Cardiac muscle cell (in vitro differentiated cells and primary cell): ENCODE measurements at regions not wholly inside any gene's neighbourhood (a gene's known extent, or its start where the extent isn't known, plus 50 kb on each side); places are given as distances from the start of the nearest gene placed in this dataset.

ENCODE experiments used
- DNase-seq, 2 donors: peaks; one replicate each; pipeline versions ENCODE4 v3.0.0 to v3.0.0-alpha.2; 2010 to 2017; ENCODE audit warnings: low read depth in 1 of 2, low spot score in 1 of 2
- H3K27ac ChIP-seq: fragments of 200-600 bp; sonication (generic); 2 replicates; pipeline ENCODE4 v1.5.1; 2016
- H3K27me3 ChIP-seq: fragments of 200-600 bp; sonication (generic); 2 replicates; pipeline ENCODE4 v1.6.0; 2016; ENCODE audit warnings: control low read depth
- H3K36me3 ChIP-seq: fragments of 200-600 bp; sonication (generic); 2 replicates; pipeline ENCODE4 v1.5.1; 2016; ENCODE audit warnings: control low read depth
- H3K4me1 ChIP-seq: fragments of 200-600 bp; sonication (generic); 2 replicates; pipeline ENCODE4 v1.8.1; 2017; ENCODE audit warnings: low read depth, mild to moderate bottlenecking, mixed run types
- H3K4me3 ChIP-seq: fragments of 200-600 bp; sonication (generic); 2 replicates; pipeline ENCODE4 v1.5.1; 2016; ENCODE audit warnings: mild to moderate bottlenecking
- H3K9me3 ChIP-seq: fragments of 200-600 bp; sonication (generic); 2 replicates; pipeline ENCODE4 v1.5.1; 2017; ENCODE audit warnings: low read depth, mild to moderate bottlenecking, control low read depth
- TF ChIP-seq, protein P1 (sequence below): IDR thresholded peaks from 2 replicates; pipeline ENCODE4 v1.5.1; 2012; ENCODE audit warnings: low read depth, mild to moderate bottlenecking, low read length

DNA sequence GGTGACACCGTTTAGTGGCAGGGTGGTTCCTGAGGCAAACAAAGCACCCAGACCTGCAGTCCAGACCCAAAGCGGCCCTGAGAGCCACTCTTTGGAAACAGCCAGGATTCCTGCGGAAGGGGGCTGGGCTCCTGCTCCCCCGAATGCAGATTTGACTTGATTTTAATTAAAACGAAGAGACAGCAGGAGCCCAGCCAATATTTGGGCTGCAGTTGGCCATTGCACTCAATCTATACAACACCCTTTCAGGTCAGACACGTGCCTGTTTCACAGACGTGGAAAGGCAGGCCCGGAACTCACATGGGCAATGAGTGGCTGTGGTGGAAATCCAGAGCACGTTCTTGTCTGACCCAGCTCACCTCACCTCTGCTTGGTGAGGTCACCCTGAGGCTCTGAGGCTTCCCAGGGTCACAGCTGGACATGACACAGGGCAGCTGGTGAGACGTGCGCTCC, 122.4 kb downstream of the NDUFA10 start:
- H3K9me3 ChIP-seq, result no peaks in the 10 kb centered on the region
- H3K27ac ChIP-seq, result no peak overlapping the region
- no peaks in the 10 kb centered on the region for H3K27me3 ChIP-seq
- H3K36me3 ChIP-seq, result no peaks in the 10 kb centered on the region
- no peaks in the 10 kb centered on the region for H3K4me1 ChIP-seq
- TF ChIP-seq, protein P1, sequence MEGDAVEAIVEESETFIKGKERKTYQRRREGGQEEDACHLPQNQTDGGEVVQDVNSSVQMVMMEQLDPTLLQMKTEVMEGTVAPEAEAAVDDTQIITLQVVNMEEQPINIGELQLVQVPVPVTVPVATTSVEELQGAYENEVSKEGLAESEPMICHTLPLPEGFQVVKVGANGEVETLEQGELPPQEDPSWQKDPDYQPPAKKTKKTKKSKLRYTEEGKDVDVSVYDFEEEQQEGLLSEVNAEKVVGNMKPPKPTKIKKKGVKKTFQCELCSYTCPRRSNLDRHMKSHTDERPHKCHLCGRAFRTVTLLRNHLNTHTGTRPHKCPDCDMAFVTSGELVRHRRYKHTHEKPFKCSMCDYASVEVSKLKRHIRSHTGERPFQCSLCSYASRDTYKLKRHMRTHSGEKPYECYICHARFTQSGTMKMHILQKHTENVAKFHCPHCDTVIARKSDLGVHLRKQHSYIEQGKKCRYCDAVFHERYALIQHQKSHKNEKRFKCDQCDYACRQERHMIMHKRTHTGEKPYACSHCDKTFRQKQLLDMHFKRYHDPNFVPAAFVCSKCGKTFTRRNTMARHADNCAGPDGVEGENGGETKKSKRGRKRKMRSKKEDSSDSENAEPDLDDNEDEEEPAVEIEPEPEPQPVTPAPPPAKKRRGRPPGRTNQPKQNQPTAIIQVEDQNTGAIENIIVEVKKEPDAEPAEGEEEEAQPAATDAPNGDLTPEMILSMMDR, result no peak
- no peak for DNase-seq
- H3K4me3 ChIP-seq, result no peak overlapping the region

DNA sequence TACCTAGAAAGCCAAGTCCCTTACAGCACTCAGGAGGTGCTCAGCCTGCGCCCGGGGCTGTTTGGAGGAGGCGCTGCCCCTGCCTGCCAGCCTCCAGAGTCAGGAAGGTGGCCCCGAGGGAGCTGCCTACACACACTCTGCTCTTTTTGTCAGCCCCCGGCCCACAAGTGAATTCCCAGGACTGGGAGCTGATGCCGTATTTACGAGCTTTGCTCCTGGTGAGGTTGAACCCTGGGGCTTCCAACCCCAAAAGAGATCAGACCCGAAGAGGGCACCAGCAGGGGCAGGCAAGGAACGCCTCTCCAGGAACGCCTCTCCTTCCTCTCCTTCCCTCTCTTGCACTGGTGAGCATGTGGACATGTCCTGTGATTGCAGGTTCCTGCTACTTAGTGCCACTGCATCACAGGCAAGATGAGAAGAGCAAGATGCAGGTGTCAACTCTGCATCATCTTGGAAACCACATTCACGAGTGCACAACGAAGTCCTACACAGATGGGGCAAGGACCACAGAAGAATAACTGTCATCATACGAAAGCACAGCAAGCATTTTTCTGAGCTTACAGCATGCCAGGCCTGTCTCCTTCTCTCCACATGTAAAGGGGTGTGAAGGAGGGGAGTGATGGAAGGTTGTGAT, 126.7 kb downstream of the NDUFA10 start:
- no peaks in the 10 kb centered on the region for H3K4me1 ChIP-seq
- TF ChIP-seq, protein P1, result no peak
- DNase-seq, result no peak

DNA sequence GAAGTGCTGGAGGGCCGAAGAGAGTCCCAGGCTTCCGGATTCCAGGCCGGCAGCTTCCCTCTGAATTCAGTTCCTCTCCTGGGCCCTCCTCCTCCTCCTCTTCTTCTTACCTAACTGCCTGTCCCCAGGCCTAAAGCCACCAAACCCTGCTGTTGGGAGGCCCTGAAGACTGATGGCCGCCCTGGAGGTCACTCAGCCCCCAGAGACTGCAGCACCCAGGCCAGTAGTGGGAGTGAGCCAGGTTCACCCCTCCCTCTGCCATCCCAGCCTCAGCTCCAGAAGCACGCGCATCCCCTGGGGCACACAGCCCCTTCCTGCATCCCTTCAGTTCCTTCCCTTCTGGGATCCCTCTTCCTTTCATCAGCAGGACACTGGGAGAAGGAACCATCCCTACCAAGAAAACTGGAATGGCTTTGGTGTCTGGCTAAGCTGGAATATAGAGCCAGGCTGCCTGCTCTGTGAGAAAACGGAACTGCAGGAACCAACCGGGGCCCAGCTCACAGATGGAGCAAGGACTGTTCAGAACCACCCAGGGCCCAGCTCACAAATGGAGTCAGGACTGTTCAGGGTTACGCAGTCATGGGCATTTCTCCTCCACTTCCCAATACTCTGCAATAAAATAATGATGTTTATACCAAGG, 127.4 kb downstream of the NDUFA10 start:
- TF ChIP-seq, protein P1, result no peak
- no peak for DNase-seq
- no peak overlapping the region for H3K4me3 ChIP-seq

More for the DNA sequence above, 126.7 kb downstream of the NDUFA10 start:
- Histone ChIP-seq H3K4me3 (no peak overlapping the region), H3K27ac (no peak overlapping the region), H3K36me3 (no peaks in the 10 kb centered on the region), H3K27me3 (no peaks in the 10 kb centered on the region), H3K9me3 (no peaks in the 10 kb centered on the region)

DNA sequence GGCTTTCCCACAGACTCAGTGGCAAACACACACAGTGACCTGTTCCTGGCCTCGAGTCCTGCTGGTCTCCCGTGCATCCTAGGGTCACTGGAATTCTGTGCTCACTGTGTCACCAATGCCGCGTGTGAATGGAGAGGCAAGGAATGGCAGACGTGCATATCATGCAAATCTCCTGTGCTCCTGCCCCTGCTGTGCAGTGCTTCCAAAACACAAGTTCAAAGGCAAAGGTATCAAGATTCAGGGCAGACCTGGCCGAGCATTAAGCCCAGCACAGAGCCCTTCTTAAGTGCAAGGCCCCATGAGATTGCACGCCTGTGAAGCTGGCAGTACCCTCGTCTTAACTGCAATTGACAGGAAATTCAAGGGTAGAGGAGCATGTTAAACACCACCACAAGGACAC, 129.1 kb downstream of the NDUFA10 start:
- no peaks in the 10 kb centered on the region for H3K9me3 ChIP-seq
- no peaks in the 10 kb centered on the region for H3K27me3 ChIP-seq
- TF ChIP-seq, protein P1, result no peak
- no peaks in the 10 kb centered on the region for H3K36me3 ChIP-seq
- H3K27ac ChIP-seq, result no peak overlapping the region
- no peak for DNase-seq
- no peak overlapping the region for H3K4me3 ChIP-seq
- no peaks in the 10 kb centered on the region for H3K4me1 ChIP-seq

More for the DNA sequence above, 127.4 kb downstream of the NDUFA10 start:
- H3K4me1 ChIP-seq, result no peaks in the 10 kb centered on the region
- no peaks in the 10 kb centered on the region for H3K9me3 ChIP-seq
- no peaks in the 10 kb centered on the region for H3K36me3 ChIP-seq
- no peaks in the 10 kb centered on the region for H3K27me3 ChIP-seq
- no peak overlapping the region for H3K27ac ChIP-seq

DNA sequence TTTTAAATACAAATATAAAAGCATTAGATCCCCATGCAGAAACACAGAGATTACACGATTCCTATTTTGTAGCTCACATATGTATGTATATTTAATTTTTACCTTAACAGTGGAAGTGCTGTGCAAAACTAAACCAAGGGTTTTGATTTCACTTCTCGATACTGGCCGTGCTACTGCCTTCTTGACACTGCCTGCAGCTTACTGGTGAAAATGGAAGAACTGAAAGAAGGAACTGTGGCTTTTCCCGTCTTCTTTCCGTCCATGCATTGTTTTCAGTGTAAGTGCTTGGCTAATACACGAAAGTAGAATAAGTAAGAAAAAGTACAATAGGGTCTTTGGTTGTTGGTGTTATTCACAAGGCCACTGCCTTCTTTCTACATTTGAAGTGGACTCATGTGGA, 129.5 kb downstream of the NDUFA10 start:
- Histone ChIP-seq H3K27ac (no peak overlapping the region), H3K36me3 (no peaks in the 10 kb centered on the region), H3K4me1 (no peaks in the 10 kb centered on the region), H3K9me3 (no peaks in the 10 kb centered on the region), H3K27me3 (no peaks in the 10 kb centered on the region), H3K4me3 (no peak overlapping the region)
- TF ChIP-seq, protein P1, result no peak
- DNase-seq, result no peak
